ENCODE measurements at regions not wholly inside any gene's neighbourhood (a gene's known extent, or its start where the extent isn't known, plus 50 kb on each side); places are given as distances from the start of the nearest gene placed in this dataset.

GRCh38 chr4:148674876-148675275 lies 232.7 kb upstream of the NR3C2 start:
- no peak for TF ChIP-seq CTCF (IDR thresholded peaks at IDR 0.05; ENCODE audit: insufficient read depth, low read length, poor library complexity, severe bottlenecking)
- no peak for DNase-seq (ENCODE audit: extremely low read depth, insufficient read length)
- H3K4me3 ChIP-seq (replicated peaks; ENCODE audit: low read depth, low read length) = no peak overlapping the region
- no peaks in the 10 kb centered on the region for H3K27me3 ChIP-seq (replicated peaks; ENCODE audit: control insufficient read depth, insufficient read depth, low read length)
- H3K36me3 ChIP-seq (ENCODE audit: control insufficient read depth, insufficient read depth, low read length) = no peaks in the 10 kb centered on the region

GRCh38 chr4:148664636-148665035 lies 222.4 kb upstream of the NR3C2 start:
- no peak overlapping the region for H3K4me3 ChIP-seq (replicated peaks; ENCODE audit: low read depth, low read length)
- no peaks in the 10 kb centered on the region for H3K27me3 ChIP-seq (replicated peaks; ENCODE audit: control insufficient read depth, insufficient read depth, low read length)
- no peak for DNase-seq (ENCODE audit: extremely low read depth, insufficient read length)
- no peaks in the 10 kb centered on the region for H3K36me3 ChIP-seq (ENCODE audit: control insufficient read depth, insufficient read depth, low read length)
- TF ChIP-seq CTCF (IDR thresholded peaks at IDR 0.05; ENCODE audit: insufficient read depth, low read length, poor library complexity, severe bottlenecking) = no peak

GRCh38 chr4:148654131-148654530 lies 211.9 kb upstream of the NR3C2 start:
- H3K4me3 ChIP-seq (replicated peaks; ENCODE audit: low read depth, low read length) = no peak overlapping the region
- no peaks in the 10 kb centered on the region for H3K27me3 ChIP-seq (replicated peaks; ENCODE audit: control insufficient read depth, insufficient read depth, low read length)
- no peak for TF ChIP-seq CTCF (IDR thresholded peaks at IDR 0.05; ENCODE audit: insufficient read depth, low read length, poor library complexity, severe bottlenecking)
- DNase-seq (ENCODE audit: extremely low read depth, insufficient read length) = no peak
- no peaks in the 10 kb centered on the region for H3K36me3 ChIP-seq (ENCODE audit: control insufficient read depth, insufficient read depth, low read length)

- H3K4me3 ChIP-seq (replicated peaks; ENCODE audit: low read depth, low read length) = no peak overlapping the region
- DNase-seq (ENCODE audit: extremely low read depth, insufficient read length) = no peak
- TF ChIP-seq CTCF (IDR thresholded peaks at IDR 0.05; ENCODE audit: insufficient read depth, low read length, poor library complexity, severe bottlenecking) = no peak
Measured at GRCh38 chr4:148653681-148654080, 211.5 kb upstream of the NR3C2 start.

GRCh38 chr4:148651991-148652390 lies 209.8 kb upstream of the NR3C2 start:
- Histone ChIP-seq H3K36me3 (ENCODE audit: control insufficient read depth, insufficient read depth, low read length) (no peaks in the 10 kb centered on the region), H3K27me3 (replicated peaks; ENCODE audit: control insufficient read depth, insufficient read depth, low read length) (no peaks in the 10 kb centered on the region)
- no peak for TF ChIP-seq CTCF (IDR thresholded peaks at IDR 0.05; ENCODE audit: insufficient read depth, low read length, poor library complexity, severe bottlenecking)

More at GRCh38 chr4:148653681-148654080, 211.5 kb upstream of the NR3C2 start:
- H3K27me3 ChIP-seq (replicated peaks; ENCODE audit: control insufficient read depth, insufficient read depth, low read length) = no peaks in the 10 kb centered on the region
- H3K36me3 ChIP-seq (ENCODE audit: control insufficient read depth, insufficient read depth, low read length) = no peaks in the 10 kb centered on the region

GRCh38 chr4:148649652-148650331 lies 207.6 kb upstream of the NR3C2 start:
- no peak overlapping the region for H3K4me3 ChIP-seq (replicated peaks; ENCODE audit: low read depth, low read length)
- H3K36me3 ChIP-seq (ENCODE audit: control insufficient read depth, insufficient read depth, low read length) = no peaks in the 10 kb centered on the region
- no peak for TF ChIP-seq CTCF (IDR thresholded peaks at IDR 0.05; ENCODE audit: insufficient read depth, low read length, poor library complexity, severe bottlenecking)
- H3K27me3 ChIP-seq (replicated peaks; ENCODE audit: control insufficient read depth, insufficient read depth, low read length) = no peaks in the 10 kb centered on the region
- DNase-seq (ENCODE audit: extremely low read depth, insufficient read length) = no peak

More at GRCh38 chr4:148651991-148652390, 209.8 kb upstream of the NR3C2 start:
- H3K4me3 ChIP-seq (replicated peaks; ENCODE audit: low read depth, low read length) = no peak overlapping the region
- no peak for DNase-seq (ENCODE audit: extremely low read depth, insufficient read length)
